AG09309 (cell line): ENCODE measurements at regions not wholly inside any gene's neighbourhood (a gene's known extent, or its start where the extent isn't known, plus 50 kb on each side); places are given as distances from the start of the nearest gene placed in this dataset.

Experiments
- DNase-seq: peaks from one replicate; pipeline ENCODE4 v3.0.0-alpha.2; 2010; ENCODE audit warnings: low read depth
- H3K4me3 ChIP-seq: 2 replicates; pipeline ENCODE4 v1.5.1; 2011; ENCODE audit warnings: mild to moderate bottlenecking, low read depth, low read length, moderate library complexity; ENCODE audit not compliant: control insufficient read depth
- TF ChIP-seq, protein P1 (sequence below): IDR thresholded peaks from 2 replicates; pipeline ENCODE4 v1.5.1; 2011; ENCODE audit warnings: mild to moderate bottlenecking, low read depth, low read length, inconsistent platforms; ENCODE audit not compliant: insufficient read depth, control insufficient read depth; ENCODE audit errors: missing control alignments

- TF ChIP-seq, protein P1, sequence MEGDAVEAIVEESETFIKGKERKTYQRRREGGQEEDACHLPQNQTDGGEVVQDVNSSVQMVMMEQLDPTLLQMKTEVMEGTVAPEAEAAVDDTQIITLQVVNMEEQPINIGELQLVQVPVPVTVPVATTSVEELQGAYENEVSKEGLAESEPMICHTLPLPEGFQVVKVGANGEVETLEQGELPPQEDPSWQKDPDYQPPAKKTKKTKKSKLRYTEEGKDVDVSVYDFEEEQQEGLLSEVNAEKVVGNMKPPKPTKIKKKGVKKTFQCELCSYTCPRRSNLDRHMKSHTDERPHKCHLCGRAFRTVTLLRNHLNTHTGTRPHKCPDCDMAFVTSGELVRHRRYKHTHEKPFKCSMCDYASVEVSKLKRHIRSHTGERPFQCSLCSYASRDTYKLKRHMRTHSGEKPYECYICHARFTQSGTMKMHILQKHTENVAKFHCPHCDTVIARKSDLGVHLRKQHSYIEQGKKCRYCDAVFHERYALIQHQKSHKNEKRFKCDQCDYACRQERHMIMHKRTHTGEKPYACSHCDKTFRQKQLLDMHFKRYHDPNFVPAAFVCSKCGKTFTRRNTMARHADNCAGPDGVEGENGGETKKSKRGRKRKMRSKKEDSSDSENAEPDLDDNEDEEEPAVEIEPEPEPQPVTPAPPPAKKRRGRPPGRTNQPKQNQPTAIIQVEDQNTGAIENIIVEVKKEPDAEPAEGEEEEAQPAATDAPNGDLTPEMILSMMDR = no peak
- no peak for DNase-seq
- no peak overlapping the region for H3K4me3 ChIP-seq
These were observed 639.0 kb downstream of the BCOR start for GRCh38 chrX:39458779-39459178.

DNA sequence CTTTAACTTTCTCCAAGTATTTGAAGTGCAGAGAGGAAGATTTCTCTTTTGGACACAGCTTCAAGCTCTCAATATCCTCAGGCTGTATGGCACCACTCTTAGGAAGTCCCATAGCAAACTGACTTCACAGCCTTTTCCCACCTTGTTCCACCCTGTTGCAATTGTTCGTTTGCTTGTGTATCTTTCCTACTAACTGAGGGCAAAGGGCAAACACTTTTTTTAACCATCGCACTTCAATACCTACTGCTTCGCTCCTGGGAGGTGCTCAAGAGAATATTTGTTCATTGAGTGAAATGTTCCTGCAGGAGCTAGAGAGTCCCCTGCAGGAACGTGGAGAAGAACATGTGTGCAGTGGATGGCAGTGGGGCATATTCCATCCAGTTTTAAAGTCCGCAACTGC, 638.6 kb downstream of the BCOR start:
- no peak overlapping the region for H3K4me3 ChIP-seq
- DNase-seq = no peak
- TF ChIP-seq, protein P1 = no peak

GRCh38 chrX:39459952-39460351, 637.8 kb downstream of the BCOR start:
- no peak overlapping the region for H3K4me3 ChIP-seq
- TF ChIP-seq, protein P1 = no peak
- DNase-seq = no peak

DNA sequence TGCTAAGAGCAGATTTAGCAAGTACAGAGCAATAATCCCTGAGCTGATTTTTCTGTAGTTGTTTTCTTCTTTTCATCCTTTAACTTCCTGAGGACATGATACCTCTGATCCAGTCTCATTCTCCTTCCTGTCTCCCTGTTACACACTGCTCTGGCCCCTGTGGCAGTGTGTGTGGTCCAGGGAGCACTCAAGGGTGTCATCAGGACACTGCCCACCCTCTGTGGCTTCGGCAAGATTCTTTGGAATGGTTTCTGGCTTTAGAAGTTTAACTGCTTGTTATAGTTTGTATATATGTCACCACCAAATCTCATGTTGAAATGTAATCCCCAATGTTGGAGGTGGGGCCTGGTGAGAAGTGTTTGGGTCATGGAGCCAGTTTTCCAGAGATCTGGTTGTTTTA, 637.3 kb downstream of the BCOR start:
- DNase-seq = no peak
- TF ChIP-seq, protein P1 = no peak
- H3K4me3 ChIP-seq = no peak overlapping the region

DNA sequence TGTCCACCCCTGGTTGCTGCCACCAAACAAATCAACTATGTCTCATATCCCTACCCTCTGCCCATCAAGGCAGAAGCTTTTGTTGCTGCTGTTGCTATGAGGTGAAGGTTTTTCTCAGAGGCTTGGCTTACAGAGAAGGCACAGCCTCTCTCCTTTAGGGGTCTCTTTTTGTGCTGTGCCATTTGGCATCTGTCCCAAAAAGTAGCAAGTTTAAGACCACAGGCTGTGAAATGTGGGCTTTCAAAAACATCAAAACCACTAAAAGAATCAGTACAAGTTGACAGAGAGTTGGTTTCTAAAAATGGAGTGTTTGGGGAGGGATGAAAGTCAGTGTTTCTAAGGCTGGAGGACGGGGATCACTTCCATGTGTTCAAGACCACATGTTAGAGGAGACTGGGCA, 634.9 kb downstream of the BCOR start:
- no peak for DNase-seq
- H3K4me3 ChIP-seq = no peak overlapping the region
- TF ChIP-seq, protein P1 = no peak

DNA sequence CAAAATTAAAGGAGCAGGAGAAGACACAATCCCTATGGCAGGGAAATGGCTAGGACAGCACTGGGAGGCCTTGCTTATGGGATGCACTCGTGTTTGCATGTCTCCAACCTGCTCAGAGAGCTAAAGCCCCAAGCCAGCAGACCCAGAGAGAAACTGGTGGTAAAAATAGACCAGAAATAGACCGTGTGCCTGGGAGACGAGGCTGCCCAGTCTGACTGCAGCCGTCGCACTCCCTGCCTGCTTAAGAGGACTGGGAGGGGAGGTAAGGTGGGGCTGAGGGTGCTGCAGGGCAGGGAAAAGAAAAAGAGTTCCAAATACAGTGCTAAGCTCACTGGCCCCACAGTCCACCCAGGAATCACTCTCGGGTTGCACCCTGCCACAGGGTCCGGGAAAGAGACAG, 633.5 kb downstream of the BCOR start:
- DNase-seq = no peak
- H3K4me3 ChIP-seq = no peak overlapping the region
- TF ChIP-seq, protein P1 = no peak

DNA sequence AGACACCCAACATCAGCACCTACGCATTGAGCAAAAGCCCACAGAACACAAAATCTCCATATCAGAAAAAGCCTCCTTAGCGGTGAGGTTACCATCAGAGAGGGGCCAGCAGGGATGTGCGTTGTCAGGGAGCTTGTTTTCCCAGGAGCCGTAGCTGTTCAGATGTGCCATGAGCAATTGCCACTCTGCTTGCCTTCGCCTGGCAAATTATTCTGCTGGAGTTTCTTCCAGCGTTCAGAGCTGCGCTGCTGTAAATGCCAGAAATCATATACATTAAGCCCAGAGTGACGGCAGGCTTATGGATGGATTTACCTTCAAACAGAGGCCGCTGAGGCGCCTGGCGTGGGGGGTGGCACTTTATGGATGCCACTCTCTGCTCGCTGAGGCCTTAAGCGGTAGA, 632.3 kb downstream of the BCOR start:
- DNase-seq = no peak
- TF ChIP-seq, protein P1 = no peak
- H3K4me3 ChIP-seq = no peak overlapping the region
